HEK293T (cell line): ENCODE measurements at regions not wholly inside any gene's neighbourhood (a gene's known extent, or its start where the extent isn't known, plus 50 kb on each side); places are given as distances from the start of the nearest gene placed in this dataset.

Experiments used
- CTCF ChIA-PET: fragments of 350-600 bp; formaldehyde crosslinking; extraction: SDS; loops from one replicate; lab custom pipeline; 2021; ENCODE audit warnings: antibody characterized with exemption, inconsistent platforms; lab: Yijun Ruan, JAX
- POLR2A ChIA-PET: fragments of 350-600 bp; formaldehyde crosslinking; extraction: SDS; loops from one replicate; lab custom pipeline; 2020; ENCODE audit warnings: antibody characterized with exemption, inconsistent platforms; lab: Yijun Ruan, JAX
- DNase-seq: peaks from one replicate; pipeline ENCODE4 v3.0.0; 2012; ENCODE audit warnings: mixed read lengths; ENCODE audit errors: extremely low spot score
- ARNT ChIP-seq: fragments of 450-650 bp; IDR thresholded peaks from 2 replicates; pipeline ENCODE4 v1.6.1; 2017; ENCODE audit warnings: mild to moderate bottlenecking
- BHLHE40 ChIP-seq: fragments of 450-650 bp; IDR thresholded peaks from 2 replicates; pipeline ENCODE4 v1.6.1; 2016; ENCODE audit warnings: mild to moderate bottlenecking, moderate library complexity, borderline replicate concordance
- CTBP1 ChIP-seq: fragments of 450-650 bp; IDR thresholded peaks from 2 replicates; pipeline ENCODE4 v1.6.1; 2016; ENCODE audit warnings: borderline replicate concordance
- ELF4 ChIP-seq: fragments of 450-650 bp; IDR thresholded peaks from 2 replicates; pipeline ENCODE4 v1.6.1; 2017; ENCODE audit warnings: antibody characterized with exemption
- FOXA1 ChIP-seq: fragments of 450-650 bp; IDR thresholded peaks from 2 replicates; pipeline ENCODE4 v1.6.1; 2016; ENCODE audit warnings: mild to moderate bottlenecking
- FOXK2 ChIP-seq: fragments of 450-650 bp; IDR thresholded peaks from 2 replicates; pipeline ENCODE4 v1.6.1; 2016; ENCODE audit warnings: mild to moderate bottlenecking
- FOXM1 ChIP-seq: fragments of 450-650 bp; IDR thresholded peaks from 2 replicates; pipeline ENCODE4 v1.6.1; 2017; ENCODE audit warnings: mild to moderate bottlenecking, borderline replicate concordance
- HDGF ChIP-seq: fragments of 450-650 bp; IDR thresholded peaks from 2 replicates; pipeline ENCODE4 v1.6.1; 2017; ENCODE audit warnings: antibody characterized with exemption, borderline replicate concordance
- L3MBTL2 ChIP-seq: fragments of 450-650 bp; conservative IDR thresholded peaks from 2 replicates; pipeline ENCODE4 v1.6.1; 2016; ENCODE audit warnings: mild to moderate bottlenecking
- LEF1 ChIP-seq: fragments of 450-650 bp; IDR thresholded peaks from 2 replicates; pipeline ENCODE4 v1.6.1; 2017; ENCODE audit warnings: mild to moderate bottlenecking, borderline replicate concordance
- NFRKB ChIP-seq: fragments of 450-650 bp; IDR thresholded peaks from 2 replicates; pipeline ENCODE4 v1.6.1; 2016; ENCODE audit warnings: mild to moderate bottlenecking, moderate library complexity
- SP1 ChIP-seq: fragments of 450-650 bp; IDR thresholded peaks from 2 replicates; pipeline ENCODE4 v1.6.1; 2017
- SUZ12 ChIP-seq: fragments of 450-650 bp; IDR thresholded peaks from 2 replicates; pipeline ENCODE4 v1.6.1; 2016; ENCODE audit warnings: mild to moderate bottlenecking
- TARDBP ChIP-seq: fragments of 450-650 bp; IDR thresholded peaks from 2 replicates; pipeline ENCODE4 v1.6.1; 2016
- ZNF384 ChIP-seq: fragments of 450-650 bp; IDR thresholded peaks from 2 replicates; pipeline ENCODE4 v1.6.1; 2016
- TF ChIP-seq, protein P1 (sequence below): fragments of 450-650 bp; IDR thresholded peaks from 2 replicates; pipeline ENCODE4 v1.6.1; 2016

DNA sequence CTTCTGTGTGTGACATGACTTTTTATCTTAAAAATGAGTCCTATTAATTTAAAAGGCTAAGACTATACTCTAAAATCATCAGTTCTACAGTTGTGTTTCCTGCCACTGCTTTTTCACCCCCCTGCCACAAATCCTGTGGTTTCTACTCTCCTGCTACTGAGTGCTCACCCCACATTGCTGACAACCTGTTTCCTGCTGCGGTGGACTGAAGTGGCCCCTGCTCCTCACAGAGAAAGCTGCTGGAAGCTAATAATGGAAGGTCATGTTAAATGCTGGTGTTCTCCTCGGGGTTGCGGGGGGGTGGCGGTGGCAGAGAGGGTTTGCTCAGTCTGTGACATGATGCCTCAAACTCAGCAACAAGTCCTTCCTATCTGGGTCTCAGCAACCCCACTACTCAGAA is 113.2 kb upstream of the INHBA start:
- ChIA-PET CTCF (no interaction called here), POLR2A (no interaction called here)
- no peak for TF ChIP-seq FOXM1
- no peak for TF ChIP-seq NFRKB
- TF ChIP-seq TARDBP, result no peak
- no peak for TF ChIP-seq ZNF384
- no peak for TF ChIP-seq HDGF
- TF ChIP-seq LEF1, result no peak
- TF ChIP-seq FOXA1, result no peak
- TF ChIP-seq CTBP1, result no peak
- no peak for TF ChIP-seq SP1
- TF ChIP-seq L3MBTL2, result no peak
- no peak for TF ChIP-seq ELF4
- no peak for TF ChIP-seq BHLHE40
- no peak for TF ChIP-seq FOXK2
- DNase-seq, result no peak

GRCh38 chr7:41814888-41815287 is 112.0 kb upstream of the INHBA start:
- TF ChIP-seq SUZ12 (no peak), FOXK2 (no peak)
- no peak for DNase-seq
- ChIA-PET CTCF (no interaction called here), POLR2A (no interaction called here)

- no peak for DNase-seq
- POLR2A ChIA-PET, result no interaction called here
- no peak for TF ChIP-seq LEF1
- no peak for TF ChIP-seq SP1
- TF ChIP-seq FOXA1, result no peak
- no peak for TF ChIP-seq CTBP1
- TF ChIP-seq FOXM1, result no peak
- TF ChIP-seq TARDBP, result no peak
- no peak for TF ChIP-seq BHLHE40
- TF ChIP-seq SUZ12, result no peak
- TF ChIP-seq FOXK2, result no peak
- TF ChIP-seq ZNF384, result no peak
- no peak for TF ChIP-seq ARNT
- TF ChIP-seq, protein P1, sequence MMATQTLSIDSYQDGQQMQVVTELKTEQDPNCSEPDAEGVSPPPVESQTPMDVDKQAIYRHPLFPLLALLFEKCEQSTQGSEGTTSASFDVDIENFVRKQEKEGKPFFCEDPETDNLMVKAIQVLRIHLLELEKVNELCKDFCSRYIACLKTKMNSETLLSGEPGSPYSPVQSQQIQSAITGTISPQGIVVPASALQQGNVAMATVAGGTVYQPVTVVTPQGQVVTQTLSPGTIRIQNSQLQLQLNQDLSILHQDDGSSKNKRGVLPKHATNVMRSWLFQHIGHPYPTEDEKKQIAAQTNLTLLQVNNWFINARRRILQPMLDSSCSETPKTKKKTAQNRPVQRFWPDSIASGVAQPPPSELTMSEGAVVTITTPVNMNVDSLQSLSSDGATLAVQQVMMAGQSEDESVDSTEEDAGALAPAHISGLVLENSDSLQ, result no peak
- TF ChIP-seq HDGF, result no peak
- no peak for TF ChIP-seq L3MBTL2
- TF ChIP-seq ELF4, result no peak
- TF ChIP-seq NFRKB, result no peak
- CTCF ChIA-PET, result interaction anchor here (0.7 kb wide), 1 partner anchor 62 kb away, joined by 8 read pairs; no protein-coding TSS in a partner anchor
Measured at GRCh38 chr7:41813286-41813685, 110.4 kb upstream of the INHBA start.

- DNase-seq, result no peak
- POLR2A ChIA-PET, result no interaction called here
- TF ChIP-seq SUZ12, result no peak
- TF ChIP-seq NFRKB, result no peak
- TF ChIP-seq LEF1, result no peak
- TF ChIP-seq, protein P1, result no peak
- no peak for TF ChIP-seq FOXM1
- TF ChIP-seq HDGF, result no peak
- TF ChIP-seq SP1, result no peak
- TF ChIP-seq L3MBTL2, result no peak
- no peak for TF ChIP-seq TARDBP
- no peak for TF ChIP-seq ZNF384
- CTCF ChIA-PET, result no interaction called here
Measured at GRCh38 chr7:41811941-41812340, 109.1 kb upstream of the INHBA start.

GRCh38 chr7:41809940-41810576 is 107.2 kb upstream of the INHBA start:
- TF ChIP-seq LEF1 (no peak), NFRKB (no peak), SP1 (no peak), TARDBP (no peak), ARNT (no peak), HDGF (no peak), FOXK2 (no peak), BHLHE40 (no peak), FOXA1 (no peak), ZNF384 (no peak), CTBP1 (no peak), ELF4 (no peak), FOXM1 (no peak), L3MBTL2 (no peak), SUZ12 (no peak)
- TF ChIP-seq, protein P1, result no peak
- CTCF ChIA-PET, result no interaction called here
- no peak for DNase-seq
- POLR2A ChIA-PET, result no interaction called here

- no peak for TF ChIP-seq LEF1
- no peak for TF ChIP-seq ZNF384
- no peak for TF ChIP-seq CTBP1
- no peak for TF ChIP-seq ARNT
- no peak for TF ChIP-seq HDGF
- TF ChIP-seq L3MBTL2, result no peak
- no peak for TF ChIP-seq FOXA1
- no peak for TF ChIP-seq FOXK2
- TF ChIP-seq FOXM1, result no peak
- no peak for DNase-seq
- POLR2A ChIA-PET, result no interaction called here
- CTCF ChIA-PET, result no interaction called here
Measured at GRCh38 chr7:41809529-41809939, 106.6 kb upstream of the INHBA start.
